DMS114 treated with DMSO at 0.1 percent for 48 hours (cell line): ENCODE measurements at regions not wholly inside any gene's neighbourhood (a gene's known extent, or its start where the extent isn't known, plus 50 kb on each side); places are given as distances from the start of the nearest gene placed in this dataset.
A peak's percentile ranks its signal among the peaks of the same experiment; 100 is the strongest.
"Not testable (repeated sequence)": the region's sequence is repeated elsewhere in the genome, so short reads cannot be mapped to it uniquely, and the experiment has no call there.

ENCODE experiments used
- DNase-seq: peaks from one replicate; lab custom pipeline; 2025; ENCODE audit not compliant: unreplicated experiment; lab: John Stamatoyannopoulos, UW

- no peak for DNase-seq
Observed at GRCh38 chr11:71383461-71383860, 64.7 kb downstream of the DHCR7 start.

- DNase-seq, result no peak
Observed at GRCh38 chr11:71381781-71382505, 66.2 kb downstream of the DHCR7 start.

- no peak for DNase-seq
Observed at GRCh38 chr11:71379701-71380100, 68.5 kb downstream of the DHCR7 start.

GRCh38 chr11:71373791-71374454 lies 74.3 kb downstream of the DHCR7 start:
- no peak for DNase-seq

- peak; percentile 2 for DNase-seq
Observed at GRCh38 chr11:71372693-71373657, 75.2 kb downstream of the DHCR7 start.

GRCh38 chr11:71371674-71372069 lies 76.5 kb downstream of the DHCR7 start:
- DNase-seq, result no peak

- no peak for DNase-seq
Observed at GRCh38 chr11:71370895-71371673, 77.1 kb downstream of the DHCR7 start.

- no peak for DNase-seq
Observed at GRCh38 chr11:71370020-71370747, 78.0 kb downstream of the DHCR7 start.

- no peak for DNase-seq
Observed at GRCh38 chr11:71369411-71369810, 78.8 kb downstream of the DHCR7 start.

- no peak for DNase-seq
Observed at GRCh38 chr11:71368966-71369365, 79.2 kb downstream of the DHCR7 start.

GRCh38 chr11:71367756-71368155 lies 80.4 kb downstream of the DHCR7 start:
- DNase-seq, result no peak

- not testable (repeated sequence) for DNase-seq
Observed at GRCh38 chr11:71367276-71367675, 80.9 kb downstream of the DHCR7 start.

- DNase-seq, result no peak
Observed at GRCh38 chr11:71366076-71366475, 82.1 kb downstream of the DHCR7 start.

- DNase-seq, result no peak
Observed at GRCh38 chr11:71365626-71366025, 82.6 kb downstream of the DHCR7 start.

GRCh38 chr11:71364806-71365205 lies 83.4 kb downstream of the DHCR7 start:
- no peak for DNase-seq

- DNase-seq, result no peak
Observed at GRCh38 chr11:71364176-71364671, 84.0 kb downstream of the DHCR7 start.

- no peak for DNase-seq
Observed at GRCh38 chr11:71363721-71364120, 84.5 kb downstream of the DHCR7 start.

GRCh38 chr11:71358963-71359567 lies 89.1 kb downstream of the DHCR7 start:
- DNase-seq, result no peak

GRCh38 chr11:71358122-71358728 lies 90.0 kb downstream of the DHCR7 start:
- no peak for DNase-seq
